Limb (tissue), 2 donors: ENCODE measurements at regions not wholly inside any gene's neighbourhood (a gene's known extent, or its start where the extent isn't known, plus 50 kb on each side); places are given as distances from the start of the nearest gene placed in this dataset.
A peak's percentile ranks its signal among the peaks of the same experiment; 100 is the strongest.
"Not testable (repeated sequence)": the region's sequence is repeated elsewhere in the genome, so short reads cannot be mapped to it uniquely, and the experiment has no call there.

Experiments
- DNase-seq, 2 donors: peaks; one replicate each; pipeline ENCODE4 v3.0.0-alpha.2; 2016; ENCODE audit errors: extremely low spot score in 2 of 2

GRCh38 chr7:29649028-29649716 lies 85.5 kb downstream of the PRR15 start:
- no peak for DNase-seq

GRCh38 chr7:29649876-29650275 lies 86.2 kb downstream of the PRR15 start:
- DNase-seq: no peak

DNA sequence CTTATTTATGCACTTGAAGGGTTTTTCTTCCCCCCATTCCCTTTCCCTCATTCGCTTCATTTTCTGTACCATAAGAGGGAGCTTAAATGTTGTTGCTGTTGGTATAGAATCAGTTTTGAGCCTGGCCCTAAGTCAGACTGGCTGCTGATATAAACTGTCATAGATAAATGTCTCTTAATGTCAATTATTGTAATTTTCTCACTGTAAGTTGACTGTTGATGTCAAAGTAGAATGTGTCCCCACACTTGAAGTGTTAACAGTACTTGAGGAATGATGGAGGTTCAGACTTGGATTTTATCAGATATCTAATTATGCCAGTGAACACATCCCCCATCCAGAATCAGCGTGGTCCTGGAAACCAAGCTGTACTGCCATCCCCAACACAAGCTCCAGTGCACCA lies 87.8 kb downstream of the PRR15 start:
- no peak for DNase-seq

GRCh38 chr7:29652556-29652955 lies 88.9 kb downstream of the PRR15 start:
- DNase-seq: no peak

DNA sequence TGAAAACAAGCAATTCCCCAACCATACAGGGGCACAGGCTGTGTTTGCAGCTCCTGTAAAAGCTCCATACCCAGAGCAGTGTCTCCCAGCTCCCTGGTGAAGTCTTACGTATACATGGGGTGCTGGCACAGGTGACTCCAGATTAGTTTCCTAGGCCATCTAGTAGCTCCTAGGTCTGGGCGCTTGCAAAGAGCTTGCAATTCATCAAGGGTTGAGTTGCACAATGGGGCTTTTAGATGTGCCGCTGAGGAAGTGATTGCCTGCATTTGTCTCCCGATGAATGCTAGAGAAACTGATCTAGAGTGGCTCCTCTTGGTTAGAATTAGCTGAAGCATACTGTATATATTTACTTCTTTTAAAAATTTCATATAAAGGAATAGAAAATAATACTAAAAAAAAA lies 90.7 kb downstream of the PRR15 start:
- not testable (repeated sequence) for DNase-seq

DNA sequence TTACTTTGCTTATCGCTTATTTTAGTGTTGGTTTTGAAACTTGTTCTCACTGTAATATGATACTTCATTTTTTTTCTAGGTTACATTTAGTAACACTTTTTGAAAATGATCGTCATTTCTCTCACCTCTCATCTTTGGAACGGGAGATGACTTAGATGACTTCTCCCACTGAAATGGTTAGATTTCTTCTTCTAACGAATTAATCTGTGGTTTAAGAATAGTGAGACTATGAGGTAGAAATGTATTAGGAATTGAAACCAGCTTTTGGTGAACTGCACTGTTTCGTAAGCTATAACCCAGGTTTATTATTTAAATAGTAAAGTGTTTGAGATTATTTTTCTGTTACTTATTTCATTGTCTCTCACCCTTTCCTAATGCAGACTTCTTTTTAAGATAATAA lies 93.7 kb downstream of the PRR15 start:
- DNase-seq: no peak

- no peak for DNase-seq
These were observed 94.2 kb downstream of the PRR15 start for GRCh38 chr7:29657856-29658255.

DNA sequence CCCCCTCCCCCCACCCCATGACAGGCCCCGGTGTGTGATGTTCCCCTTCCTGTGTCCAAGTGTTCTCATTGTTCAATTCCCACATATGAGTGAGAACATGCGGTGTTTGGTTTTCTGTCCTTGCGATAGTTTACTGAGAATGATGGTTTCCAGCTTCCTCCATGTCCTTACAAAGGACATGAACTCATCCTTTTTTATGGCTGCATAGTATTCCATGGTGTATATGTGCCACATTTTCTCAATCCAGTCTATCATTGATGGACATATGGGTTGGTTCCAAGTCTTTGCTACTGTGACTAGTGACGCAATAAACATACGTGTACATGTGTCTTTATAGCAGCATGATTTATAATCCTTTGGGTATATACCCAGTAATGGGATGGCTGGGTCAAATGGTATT lies 95.6 kb downstream of the PRR15 start:
- DNase-seq: not testable (repeated sequence)

DNA sequence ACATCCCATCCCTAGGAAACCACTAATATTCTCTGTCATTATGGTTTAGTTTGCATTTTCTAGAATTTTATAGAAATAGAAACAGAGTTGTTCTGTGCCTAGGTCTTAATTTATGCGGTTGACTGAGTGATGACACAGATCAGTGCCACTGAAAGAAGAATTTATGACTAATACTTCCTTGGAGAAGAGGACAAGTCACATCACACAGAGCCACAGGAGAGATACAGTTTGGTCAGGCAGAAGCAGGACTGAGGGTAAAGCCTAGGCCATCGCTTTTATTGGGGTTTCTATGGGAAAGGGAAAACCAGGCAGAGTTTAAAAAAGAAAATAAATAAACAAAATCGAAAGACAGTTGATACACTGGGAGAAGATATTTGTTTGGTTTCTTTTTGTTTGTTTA lies 99.3 kb downstream of the PRR15 start:
- not testable (repeated sequence) for DNase-seq

DNA sequence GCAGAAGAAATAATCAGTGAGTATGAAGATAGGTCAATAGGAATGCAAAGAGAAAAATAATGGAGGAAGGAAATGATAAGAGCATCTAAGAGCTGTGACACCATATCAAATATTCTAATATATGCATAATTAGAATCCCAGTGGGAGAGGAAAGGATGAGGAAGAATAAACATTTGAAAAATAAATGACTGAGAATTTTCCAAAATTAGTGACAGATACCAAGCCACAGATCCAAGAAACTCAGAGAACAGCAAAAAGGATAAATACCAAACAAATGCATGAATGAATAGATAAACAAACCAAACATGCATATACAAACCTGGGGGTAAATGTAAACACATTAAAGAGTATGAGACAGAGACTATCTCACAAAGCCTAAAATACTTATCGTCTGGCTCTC lies 101.4 kb downstream of the PRR15 start:
- DNase-seq: not testable (repeated sequence)

GRCh38 chr7:29667096-29667669 lies 103.5 kb downstream of the PRR15 start:
- not testable (repeated sequence) for DNase-seq

DNA sequence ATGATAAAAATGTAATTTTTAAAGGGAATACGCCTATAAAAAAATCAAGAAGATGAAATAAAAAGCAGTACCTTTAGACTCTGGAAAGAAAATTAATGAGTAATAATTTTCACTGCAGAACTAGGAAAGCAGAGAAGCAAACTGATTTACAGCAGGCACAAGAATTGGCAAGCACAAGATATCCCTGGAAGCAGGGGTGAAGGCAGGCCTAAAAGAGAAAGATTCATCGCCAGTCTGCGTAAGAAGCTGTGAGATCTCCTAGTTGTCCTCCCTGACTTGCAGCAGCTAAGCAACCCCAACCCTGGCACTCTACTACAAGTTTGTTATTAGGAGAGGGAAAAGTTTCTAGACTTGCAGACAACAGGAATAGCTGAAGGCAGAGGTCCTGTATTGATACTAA lies 107.7 kb downstream of the PRR15 start:
- not testable (repeated sequence) for DNase-seq

- DNase-seq: not testable (repeated sequence)
These were observed 110.0 kb downstream of the PRR15 start for GRCh38 chr7:29673635-29674034.

- not testable (repeated sequence) for DNase-seq
These were observed 111.0 kb downstream of the PRR15 start for GRCh38 chr7:29674626-29675025.

DNA sequence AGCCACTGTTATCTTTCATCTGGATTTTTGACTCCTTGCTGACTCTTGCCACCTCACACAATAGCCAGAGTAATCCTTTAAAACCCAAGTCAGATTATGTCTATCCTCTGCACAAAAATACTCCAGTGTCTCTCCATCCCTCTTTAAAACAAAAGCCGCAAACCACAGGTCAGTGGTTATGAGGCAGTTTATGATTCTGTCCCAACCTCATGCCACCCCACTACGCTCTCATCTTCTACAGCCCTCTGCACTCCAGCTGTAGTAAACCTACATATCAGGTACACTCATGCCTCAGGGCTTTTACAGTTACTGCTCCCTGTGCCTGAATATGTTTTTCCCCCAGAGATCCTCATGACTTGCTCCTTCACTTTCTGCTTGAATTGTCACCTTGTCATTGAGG lies 113.6 kb downstream of the PRR15 start:
- not testable (repeated sequence) for DNase-seq

GRCh38 chr7:29679963-29680362 lies 116.3 kb downstream of the PRR15 start:
- DNase-seq: not testable (repeated sequence)

DNA sequence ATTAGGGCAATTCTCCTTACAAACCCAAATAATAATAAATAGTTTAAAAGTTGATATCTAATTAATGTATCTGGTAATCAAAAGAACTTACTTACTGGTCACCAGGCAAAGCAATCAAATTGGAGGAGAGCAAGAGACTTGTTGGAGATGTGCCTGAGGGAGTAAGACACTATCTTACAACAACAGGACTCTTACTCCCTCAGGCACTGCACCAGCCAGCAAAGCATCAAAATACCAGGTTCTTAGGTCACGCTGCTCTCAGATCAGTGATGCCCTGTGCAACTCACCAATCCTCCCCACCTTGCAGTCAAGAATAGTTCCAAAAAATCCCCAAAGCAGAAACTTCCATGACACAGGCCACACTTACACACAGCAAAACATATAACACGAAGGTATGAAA lies 117.0 kb downstream of the PRR15 start:
- DNase-seq: not testable (repeated sequence)

GRCh38 chr7:29684151-29684786 lies 120.6 kb downstream of the PRR15 start:
- DNase-seq: peak in 1 of 2 donors; percentile 4

DNA sequence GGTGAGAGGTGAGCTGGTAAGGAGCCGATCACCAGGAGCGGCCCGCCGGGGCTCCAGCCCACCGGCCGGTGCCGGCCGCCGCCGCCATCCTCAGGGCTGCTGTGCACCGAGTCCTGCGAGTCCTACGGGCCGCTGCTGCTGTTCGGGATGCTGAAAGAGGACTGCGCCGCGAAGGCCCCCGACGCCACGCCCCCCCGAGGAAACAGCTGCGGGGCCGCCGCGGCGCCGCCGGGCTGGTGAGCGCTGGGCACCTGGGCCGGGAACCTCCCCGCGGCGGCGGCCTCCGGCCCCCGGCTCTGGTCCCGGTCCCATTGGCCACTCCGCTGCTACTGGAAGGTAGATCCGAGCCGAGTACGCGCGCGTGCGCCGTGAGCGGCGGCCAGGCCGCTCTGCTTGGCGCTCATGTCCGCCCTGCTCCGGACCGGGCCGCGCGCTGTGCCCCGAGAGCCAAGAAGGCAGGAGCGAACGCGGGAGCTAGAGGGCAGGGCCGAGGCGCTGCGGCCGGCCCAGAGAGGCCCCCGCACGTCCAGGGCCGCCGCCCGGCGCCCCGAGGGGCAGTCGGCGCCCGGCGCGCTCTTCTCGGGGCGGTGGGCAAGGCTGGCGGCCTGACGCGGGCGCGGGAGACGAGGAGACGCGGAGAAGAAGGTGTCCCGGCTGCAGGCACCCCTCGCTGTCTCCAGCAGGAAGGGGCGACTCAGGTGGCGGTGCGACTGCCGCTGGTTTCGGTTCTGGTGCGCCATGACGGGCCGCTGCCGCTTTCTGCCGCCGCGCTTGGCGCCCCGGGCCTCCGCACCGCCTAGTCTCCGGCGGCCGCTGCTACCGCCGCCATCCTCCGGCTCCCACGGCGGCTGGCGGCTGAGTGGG lies 121.3 kb upstream of the WIPF3 start:
- DNase-seq: peak; percentile 41 to 87

DNA sequence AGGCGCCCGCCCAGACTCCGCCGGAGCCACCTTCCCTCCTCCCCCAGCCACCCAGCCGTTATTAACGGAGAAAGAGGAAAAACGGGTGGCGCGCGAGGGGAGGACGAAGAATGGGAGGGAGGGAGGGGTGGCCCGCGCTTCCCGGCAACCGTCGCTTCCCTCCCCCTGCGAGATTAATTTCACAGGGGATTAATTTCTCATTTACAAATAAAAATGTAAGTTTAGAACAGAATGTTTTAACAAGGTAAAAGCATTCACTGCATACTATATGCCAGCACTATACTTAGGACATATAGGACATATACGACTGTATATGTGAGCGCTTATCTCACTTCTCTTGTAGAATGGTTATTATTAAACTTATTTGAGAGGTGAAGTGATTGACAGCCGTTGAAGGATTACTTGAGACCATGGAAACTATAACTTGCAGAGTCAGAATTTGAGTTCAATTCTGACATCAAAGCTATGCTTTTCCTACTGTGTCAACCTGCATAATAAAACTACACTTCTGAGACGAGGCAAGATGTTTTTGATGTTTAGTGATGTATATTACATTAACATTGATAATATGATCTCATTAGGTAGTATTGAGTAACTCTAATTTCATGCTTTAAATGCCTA lies 120.5 kb upstream of the WIPF3 start:
- DNase-seq: peak; percentile 9 to 42

DNA sequence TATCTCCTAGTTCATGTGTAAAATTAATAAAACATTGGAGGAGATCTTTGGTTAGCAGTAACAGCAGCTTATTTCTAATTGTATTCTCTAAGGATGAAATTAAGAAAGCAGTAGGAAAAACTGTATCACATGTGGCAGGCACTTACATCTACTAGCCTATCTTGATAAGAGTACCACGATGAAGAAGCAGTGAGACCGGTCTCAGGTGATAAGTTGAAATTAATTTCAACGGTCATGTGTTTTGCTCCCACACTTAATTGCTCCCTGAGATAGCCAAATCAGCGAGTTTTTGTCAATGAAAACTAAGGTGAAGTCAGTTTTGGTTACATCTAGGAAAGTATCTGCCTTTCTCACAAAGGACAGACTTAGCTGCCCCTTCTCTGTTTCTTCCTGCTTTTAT lies 115.8 kb upstream of the WIPF3 start:
- not testable (repeated sequence) for DNase-seq
